Hindlimb muscle (tissue), 1 donor: ENCODE measurements at regions not wholly inside any gene's neighbourhood (a gene's known extent, or its start where the extent isn't known, plus 50 kb on each side); places are given as distances from the start of the nearest gene placed in this dataset.
"Not testable (repeated sequence)": the region's sequence is repeated elsewhere in the genome, so short reads cannot be mapped to it uniquely, and the experiment has no call there.

Source experiments
- DNase-seq: peaks from one replicate; pipeline ENCODE4 v3.0.0-alpha.2; 2013

DNA sequence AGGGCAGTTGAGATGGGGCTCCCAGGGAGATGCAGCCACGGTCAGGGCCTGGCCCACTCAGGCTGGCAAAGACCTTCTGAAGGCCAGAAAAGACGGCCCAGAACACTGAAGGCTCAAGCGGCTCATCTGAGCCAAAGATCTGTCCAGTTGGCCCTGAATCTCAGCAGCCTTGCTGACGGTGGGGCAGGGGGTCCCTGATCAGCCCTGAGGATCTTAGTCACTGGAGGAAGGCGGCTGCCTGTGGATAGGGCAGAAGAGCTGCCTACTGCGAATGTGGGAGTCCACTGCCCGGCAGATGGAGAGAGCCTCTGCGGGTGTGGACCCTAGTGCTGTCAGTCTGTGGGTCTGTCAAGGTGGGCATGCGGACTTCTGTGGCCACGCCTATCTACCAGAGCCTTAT is 1738.2 kb downstream of the TP53TG3F start:
- no peak for DNase-seq

DNA sequence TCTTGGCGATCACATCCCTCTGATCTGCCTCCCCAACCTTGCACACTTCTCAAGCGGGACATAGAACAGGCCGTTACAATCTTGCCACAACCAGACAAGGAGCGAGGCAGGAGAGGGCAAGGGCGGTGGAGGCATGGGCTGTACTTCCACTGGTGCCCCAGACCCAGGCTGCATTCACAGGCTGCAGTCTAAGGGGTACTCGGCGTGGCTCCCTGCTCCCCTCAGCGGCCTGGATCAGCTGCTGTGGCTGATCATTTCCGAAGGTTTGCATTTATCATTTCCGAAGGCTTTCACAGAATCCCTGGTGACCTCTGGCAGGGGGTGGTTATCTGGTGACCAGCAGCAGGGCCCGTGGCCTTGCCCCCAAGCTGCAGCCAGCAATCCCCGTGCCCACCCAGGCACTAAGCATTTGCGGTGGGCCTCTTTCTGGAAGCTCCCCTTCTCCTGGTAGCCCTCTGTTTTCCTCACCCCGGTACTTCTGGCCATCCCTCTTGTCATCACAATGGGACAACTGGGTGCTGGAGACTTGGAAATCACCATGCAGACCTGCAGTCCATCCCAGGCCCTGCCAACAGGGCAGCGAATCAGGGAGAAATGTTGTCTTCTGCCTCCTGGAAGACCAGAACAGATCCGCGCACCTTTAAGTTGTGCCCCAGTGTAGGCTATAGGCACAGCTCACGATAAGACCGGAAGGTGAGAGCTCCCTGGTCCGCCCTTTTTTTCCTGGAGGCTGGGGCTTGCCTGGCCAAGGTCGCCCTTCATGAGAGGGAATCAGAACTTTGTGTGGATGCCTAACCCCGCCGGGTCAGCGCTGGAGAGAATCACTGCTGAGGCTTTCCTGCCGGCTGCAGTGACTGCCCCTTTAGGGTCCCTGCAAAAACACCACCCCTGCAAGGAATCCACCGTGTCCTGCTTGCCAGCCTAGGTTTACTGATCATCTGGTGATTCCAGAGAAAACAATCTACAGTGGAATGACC is 1739.1 kb downstream of the TP53TG3F start:
- no peak for DNase-seq

GRCh38 chr16:35200662-35201061 is 1741.2 kb downstream of the TP53TG3F start:
- DNase-seq: no peak

- DNase-seq: no peak
Measured at GRCh38 chr16:35201151-35201550, 1741.7 kb downstream of the TP53TG3F start.

DNA sequence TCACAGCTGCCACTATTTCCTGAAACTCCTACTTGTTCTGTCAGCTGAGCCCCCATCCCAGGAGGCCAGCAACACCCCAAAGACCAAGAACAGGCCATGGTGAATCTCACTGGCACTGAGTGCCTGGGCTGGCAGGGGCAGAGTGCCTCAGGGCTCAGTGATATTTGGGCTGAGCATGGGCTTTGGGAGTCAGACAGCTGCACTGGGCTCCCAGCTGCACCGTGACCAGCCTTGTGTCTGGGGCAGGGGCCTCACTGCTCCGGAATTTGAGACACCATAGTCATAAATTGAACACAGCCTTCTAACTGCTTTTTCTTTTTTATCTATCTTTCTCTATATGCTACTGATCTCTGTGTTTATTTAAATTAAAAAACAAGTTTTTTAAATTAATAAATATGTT is 1744.2 kb downstream of the TP53TG3F start:
- DNase-seq: no peak

- DNase-seq: no peak
Measured at GRCh38 chr16:35207059-35207999, 1747.9 kb downstream of the TP53TG3F start.

GRCh38 chr16:35208001-35208935 is 1748.9 kb downstream of the TP53TG3F start:
- no peak for DNase-seq

DNA sequence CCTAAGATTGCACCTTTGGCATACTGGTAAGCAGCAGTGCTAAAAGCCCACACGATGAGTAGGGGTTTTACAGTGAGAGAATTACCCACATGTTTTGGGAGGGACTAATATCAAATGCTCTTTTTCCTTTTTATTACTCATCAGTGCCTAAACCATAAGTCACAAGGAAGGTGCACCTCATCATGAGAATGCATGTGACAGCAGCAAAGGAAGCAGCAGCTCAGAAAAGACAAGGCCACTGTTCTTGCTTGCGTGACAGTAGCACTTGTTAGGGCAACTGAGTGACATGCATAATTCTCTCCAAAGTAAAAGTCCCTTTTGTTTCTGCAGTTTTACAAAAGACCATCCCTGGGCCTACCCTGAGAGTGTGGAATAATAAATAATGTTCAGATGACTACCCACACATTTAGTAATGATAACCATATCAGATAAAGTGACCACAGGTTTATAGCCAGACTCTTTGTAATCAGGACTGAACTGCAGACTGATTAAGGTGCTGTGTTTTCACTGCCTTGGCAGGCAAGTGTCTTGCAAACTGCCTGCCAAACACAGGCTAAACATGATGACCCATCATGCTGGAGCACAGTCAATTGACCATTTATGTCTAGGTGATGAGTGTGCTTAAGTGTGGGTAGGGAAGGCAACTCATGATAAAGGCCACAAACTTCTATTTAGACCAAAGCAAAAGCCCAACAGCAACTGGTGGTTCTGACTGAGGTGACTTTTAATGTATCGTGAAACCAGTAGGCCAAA is 1751.4 kb downstream of the TP53TG3F start:
- DNase-seq: no peak

DNA sequence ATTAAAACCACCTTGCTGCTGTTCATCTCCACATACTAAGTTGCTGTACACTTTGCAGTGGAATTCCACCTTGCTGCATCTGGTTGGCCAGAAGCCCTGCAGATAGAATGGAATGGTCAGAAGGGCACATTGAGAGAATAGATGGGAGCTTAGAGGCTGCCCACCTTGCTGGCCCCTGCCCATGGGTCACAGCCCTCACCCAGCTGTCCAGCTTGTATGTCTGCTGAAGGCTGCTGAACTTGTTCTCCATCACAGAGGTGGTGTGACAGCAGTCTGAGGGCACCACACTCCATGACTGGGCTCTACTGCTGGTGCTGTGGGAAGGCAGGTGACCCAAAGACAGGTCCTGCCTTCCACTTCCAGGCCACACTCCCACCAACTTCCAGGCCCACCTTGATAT is 1755.4 kb downstream of the TP53TG3F start:
- no peak for DNase-seq

DNA sequence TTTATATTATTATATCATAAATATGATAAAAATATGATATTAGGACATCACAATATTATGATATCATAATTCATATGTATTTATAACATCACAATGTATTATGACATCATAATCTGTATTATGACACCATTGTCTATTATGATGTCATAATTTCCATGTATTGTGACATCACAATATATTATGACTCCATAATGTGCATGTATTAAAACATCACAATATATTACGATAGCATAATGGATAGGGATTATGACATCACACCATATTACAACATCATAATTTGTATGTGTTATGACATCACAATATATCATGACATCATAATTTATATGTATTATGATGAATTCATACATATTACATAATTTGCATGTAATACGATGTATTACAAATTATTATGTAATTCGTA is 1755.9 kb downstream of the TP53TG3F start:
- DNase-seq: no peak

DNA sequence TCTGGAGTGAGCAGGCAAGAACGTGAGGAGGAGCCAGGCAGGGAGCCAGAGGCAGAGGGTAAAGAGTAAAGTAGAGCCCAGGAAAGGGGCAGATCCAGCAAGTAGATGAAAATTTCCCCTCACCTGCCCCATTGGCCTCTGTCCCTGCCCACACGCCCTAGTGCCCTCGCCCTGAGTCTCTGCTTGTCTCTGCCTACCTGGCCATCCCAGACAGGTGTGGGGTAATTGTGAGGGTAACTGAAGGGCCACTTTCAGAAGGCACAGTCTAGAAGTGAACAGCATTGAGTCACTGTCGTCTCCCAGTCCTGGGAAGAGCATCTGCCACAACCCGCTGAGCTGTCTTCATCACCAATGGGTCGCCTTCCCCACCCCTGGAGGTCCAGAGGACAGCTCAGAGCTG is 1756.8 kb downstream of the TP53TG3F start:
- not testable (repeated sequence) for DNase-seq

DNA sequence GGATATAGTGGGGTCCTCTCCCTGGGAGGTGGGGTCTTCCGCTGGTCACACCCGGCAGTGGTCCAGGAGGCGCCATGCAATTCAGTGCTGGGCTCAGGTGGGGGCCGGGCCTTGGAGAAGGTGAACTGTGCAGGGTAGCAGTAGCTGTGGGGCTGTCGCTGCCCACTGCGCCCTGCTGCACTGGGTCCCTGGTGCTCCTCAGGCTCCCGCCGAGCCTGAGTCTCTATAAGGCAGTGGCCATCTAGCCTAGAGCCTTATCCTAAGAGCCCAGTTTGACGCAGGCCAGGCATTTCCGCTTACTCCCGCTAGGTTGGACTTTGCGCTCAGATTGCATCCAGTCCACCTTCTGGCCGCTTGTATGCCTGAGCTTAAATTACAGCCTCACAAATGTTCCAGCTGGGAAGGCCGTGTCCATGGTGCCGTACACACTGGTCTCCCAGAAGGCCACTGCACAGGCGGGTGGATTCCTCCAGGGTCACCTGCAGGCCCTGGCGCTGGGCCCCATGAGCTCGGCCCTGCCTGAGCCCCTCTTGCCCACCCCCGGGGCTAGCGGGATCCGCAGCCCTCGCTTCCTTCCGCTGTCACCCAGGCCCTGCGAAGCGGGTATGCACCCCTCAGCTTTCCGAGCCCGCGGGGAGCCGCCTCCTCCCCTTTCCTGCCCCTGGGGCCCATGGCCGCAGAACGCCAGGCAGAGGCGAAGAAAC is 1762.2 kb downstream of the TP53TG3F start:
- no peak for DNase-seq

- no peak for DNase-seq
Measured at GRCh38 chr16:35234679-35235078, 1775.3 kb downstream of the TP53TG3F start.

DNA sequence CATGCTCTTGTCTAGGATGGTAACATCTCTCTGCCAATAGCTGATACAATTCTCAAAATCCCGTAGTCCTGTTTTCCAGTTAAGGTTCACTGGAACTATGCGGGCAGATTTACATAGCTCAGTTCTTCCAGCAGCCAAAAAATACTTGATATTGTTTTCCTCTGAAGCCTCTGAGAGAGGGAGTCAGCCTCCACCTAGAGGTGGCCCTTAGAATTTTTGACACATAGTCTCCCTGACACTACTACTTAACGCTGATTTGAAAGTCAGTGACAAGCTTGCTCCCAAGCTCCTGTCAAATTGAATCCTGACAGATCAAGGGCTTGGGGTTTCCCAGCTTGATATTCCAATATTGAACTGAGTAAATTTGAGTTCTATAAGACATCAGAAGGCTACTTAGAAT is 1780.1 kb downstream of the TP53TG3F start:
- DNase-seq: no peak

GRCh38 chr16:35249051-35249450 is 1789.6 kb downstream of the TP53TG3F start:
- DNase-seq: no peak

DNA sequence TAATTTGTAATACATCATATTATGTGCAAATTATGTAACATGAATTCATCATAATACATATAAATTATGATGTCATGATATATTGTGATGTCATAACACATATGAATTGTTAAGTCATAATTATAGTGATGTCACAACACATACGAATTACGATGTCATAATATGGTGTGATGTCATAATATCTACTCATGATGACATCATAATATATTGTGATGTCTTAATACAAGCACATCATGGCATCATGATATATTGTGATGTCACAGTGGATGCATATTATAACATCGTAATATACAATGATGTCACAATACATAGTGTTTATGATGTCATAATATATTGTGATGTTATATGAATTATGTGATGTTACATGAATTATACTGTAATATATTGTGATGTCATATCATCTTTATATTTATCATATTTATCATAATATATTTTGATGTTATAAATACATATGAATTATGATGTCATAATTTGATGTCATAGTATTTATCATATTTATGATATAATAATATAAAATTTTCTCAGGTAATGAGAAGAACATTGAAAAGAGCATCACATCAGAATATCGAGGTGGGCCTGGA is 1793.0 kb downstream of the TP53TG3F start:
- no peak for DNase-seq

- DNase-seq: no peak
Measured at GRCh38 chr16:35255186-35255803, 1795.9 kb downstream of the TP53TG3F start.

DNA sequence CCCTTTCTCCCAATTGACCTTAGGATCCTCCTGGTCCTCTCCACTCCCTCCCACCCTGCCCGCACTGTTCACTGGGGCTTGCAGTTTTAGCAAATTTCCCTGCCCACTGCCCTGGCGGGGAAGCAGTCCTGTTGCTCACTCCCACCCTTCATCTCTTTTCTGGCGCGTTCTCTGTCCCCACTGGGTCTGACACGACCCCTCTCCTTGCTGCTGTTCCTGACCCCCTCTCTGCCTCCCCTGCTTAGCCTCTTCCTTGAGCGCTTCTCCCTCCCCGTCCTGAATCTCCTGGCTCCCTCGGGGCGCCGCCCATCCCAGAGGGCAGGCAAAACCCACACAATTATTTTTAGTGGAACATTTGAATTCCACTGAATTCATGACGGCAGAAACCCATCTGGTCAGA is 1796.4 kb downstream of the TP53TG3F start:
- no peak for DNase-seq

DNA sequence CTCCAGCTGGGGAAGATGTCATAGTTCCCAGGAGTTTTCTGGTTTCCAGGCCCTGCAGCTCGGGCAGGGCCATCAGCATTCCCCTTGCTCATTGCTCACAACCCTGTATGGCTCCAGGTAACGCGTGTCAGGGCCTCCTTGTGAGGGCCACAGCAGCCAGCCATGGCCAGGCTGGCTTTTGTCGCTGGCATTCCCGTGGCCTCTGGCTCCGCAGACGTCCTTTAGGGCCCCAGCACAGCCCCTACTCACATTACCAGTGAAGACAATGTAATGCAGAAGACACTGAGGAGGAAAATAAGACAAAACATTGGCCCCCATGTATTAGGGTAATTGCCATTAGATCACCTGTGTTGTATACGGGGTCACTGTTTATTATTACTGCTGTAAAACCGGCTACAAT is 1799.0 kb downstream of the TP53TG3F start:
- DNase-seq: no peak

- DNase-seq: no peak
Measured at GRCh38 chr16:35295856-35296255, 1836.4 kb downstream of the TP53TG3F start.
